Adipocyte (in vitro differentiated cells): ENCODE measurements at regions not wholly inside any gene's neighbourhood (a gene's known extent, or its start where the extent isn't known, plus 50 kb on each side); places are given as distances from the start of the nearest gene placed in this dataset.

Experiments
- DNase-seq: peaks from one replicate; pipeline ENCODE4 v3.0.0-alpha.2; 2015; ENCODE audit warnings: low read depth
- H3K27me3 ChIP-seq: replicated peaks from 2 replicates; pipeline ENCODE4 v1.7.0; 2013; ENCODE audit warnings: mild to moderate bottlenecking, low read length, moderate library complexity; ENCODE audit not compliant: control insufficient read depth, insufficient read depth
- H3K36me3 ChIP-seq: 2 replicates; pipeline ENCODE4 v1.7.0; 2013; ENCODE audit warnings: low read length, mild to moderate bottlenecking, moderate library complexity; ENCODE audit not compliant: control insufficient read depth, insufficient read depth, severe bottlenecking
- H3K4me1 ChIP-seq: 2 replicates; pipeline ENCODE4 v1.7.0; 2013; ENCODE audit warnings: mild to moderate bottlenecking, low read length, moderate library complexity; ENCODE audit not compliant: control insufficient read depth, insufficient read depth
- H3K4me3 ChIP-seq: 2 replicates; pipeline ENCODE4 v1.7.0; 2013; ENCODE audit warnings: mild to moderate bottlenecking, low read length, moderate library complexity
- H3K9ac ChIP-seq: 2 replicates; pipeline ENCODE4 v1.7.0; 2013; ENCODE audit warnings: mild to moderate bottlenecking, low read length, moderate library complexity
- H3K9me3 ChIP-seq: 2 replicates; pipeline ENCODE4 v1.7.0; 2013; ENCODE audit warnings: mild to moderate bottlenecking, low read length, moderate library complexity; ENCODE audit not compliant: control insufficient read depth

- no peak for DNase-seq
- Histone ChIP-seq H3K9me3 (no peaks in the 10 kb centered on the region), H3K4me3 (no peak overlapping the region), H3K36me3 (no peaks in the 10 kb centered on the region), H3K27me3 (peaks cover 24% of the 10 kb centered on the region), H3K4me1 (no peaks in the 10 kb centered on the region), H3K9ac (no peak overlapping the region)
These were observed 54.8 kb upstream of the ID3 start for GRCh38 chr1:23614032-23614660.

GRCh38 chr1:23613191-23614031, 54.1 kb upstream of the ID3 start:
- H3K9me3 ChIP-seq: no peaks in the 10 kb centered on the region
- no peaks in the 10 kb centered on the region for H3K4me1 ChIP-seq
- H3K4me3 ChIP-seq: no peak overlapping the region
- H3K36me3 ChIP-seq: no peaks in the 10 kb centered on the region
- peaks cover 18% of the 10 kb centered on the region for H3K27me3 ChIP-seq
- H3K9ac ChIP-seq: no peak overlapping the region
- DNase-seq: no peak

GRCh38 chr1:23611601-23612327, 52.5 kb upstream of the ID3 start:
- no peak for DNase-seq
- Histone ChIP-seq H3K27me3 (peaks cover 21% of the 10 kb centered on the region), H3K9me3 (no peaks in the 10 kb centered on the region), H3K4me3 (no peak overlapping the region), H3K4me1 (no peaks in the 10 kb centered on the region), H3K36me3 (no peaks in the 10 kb centered on the region), H3K9ac (no peak overlapping the region)

GRCh38 chr1:23610677-23611076, 51.4 kb upstream of the ID3 start:
- Histone ChIP-seq H3K9ac (no peak overlapping the region), H3K4me1 (no peaks in the 10 kb centered on the region), H3K9me3 (no peaks in the 10 kb centered on the region), H3K27me3 (peaks cover 14% of the 10 kb centered on the region), H3K36me3 (no peaks in the 10 kb centered on the region), H3K4me3 (no peak overlapping the region)
- no peak for DNase-seq

- Histone ChIP-seq H3K4me3 (no peak overlapping the region), H3K9ac (no peak overlapping the region), H3K36me3 (no peaks in the 10 kb centered on the region), H3K9me3 (no peaks in the 10 kb centered on the region), H3K27me3 (peaks cover 11% of the 10 kb centered on the region), H3K4me1 (no peaks in the 10 kb centered on the region)
- DNase-seq: no peak
These were observed 50.7 kb upstream of the ID3 start for GRCh38 chr1:23609971-23610370.
